ENCODE measurements at regions not wholly inside any gene's neighbourhood (a gene's known extent, or its start where the extent isn't known, plus 50 kb on each side); places are given as distances from the start of the nearest gene placed in this dataset.

DNA sequence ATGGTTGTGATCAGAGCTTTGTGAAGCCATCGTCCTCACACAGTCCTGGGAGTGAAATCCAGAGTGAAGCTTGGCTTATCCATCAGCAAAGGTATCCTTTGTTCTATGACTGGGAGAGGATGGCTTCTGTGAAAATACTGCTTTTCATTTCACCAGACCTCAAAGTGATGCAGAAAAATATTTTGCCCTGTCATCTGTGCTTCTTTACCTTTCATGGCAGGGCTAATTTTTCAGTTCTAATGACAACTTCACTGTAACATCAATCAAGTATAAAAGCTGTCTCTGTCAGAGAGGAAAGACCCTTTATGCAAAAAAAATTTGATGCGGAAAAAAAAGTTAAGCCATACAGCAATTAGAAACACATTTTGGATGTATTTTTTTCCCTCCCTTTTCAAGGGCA lies 468.1 kb upstream of the ADARB2 start:
- TF ChIP-seq, protein P1, sequence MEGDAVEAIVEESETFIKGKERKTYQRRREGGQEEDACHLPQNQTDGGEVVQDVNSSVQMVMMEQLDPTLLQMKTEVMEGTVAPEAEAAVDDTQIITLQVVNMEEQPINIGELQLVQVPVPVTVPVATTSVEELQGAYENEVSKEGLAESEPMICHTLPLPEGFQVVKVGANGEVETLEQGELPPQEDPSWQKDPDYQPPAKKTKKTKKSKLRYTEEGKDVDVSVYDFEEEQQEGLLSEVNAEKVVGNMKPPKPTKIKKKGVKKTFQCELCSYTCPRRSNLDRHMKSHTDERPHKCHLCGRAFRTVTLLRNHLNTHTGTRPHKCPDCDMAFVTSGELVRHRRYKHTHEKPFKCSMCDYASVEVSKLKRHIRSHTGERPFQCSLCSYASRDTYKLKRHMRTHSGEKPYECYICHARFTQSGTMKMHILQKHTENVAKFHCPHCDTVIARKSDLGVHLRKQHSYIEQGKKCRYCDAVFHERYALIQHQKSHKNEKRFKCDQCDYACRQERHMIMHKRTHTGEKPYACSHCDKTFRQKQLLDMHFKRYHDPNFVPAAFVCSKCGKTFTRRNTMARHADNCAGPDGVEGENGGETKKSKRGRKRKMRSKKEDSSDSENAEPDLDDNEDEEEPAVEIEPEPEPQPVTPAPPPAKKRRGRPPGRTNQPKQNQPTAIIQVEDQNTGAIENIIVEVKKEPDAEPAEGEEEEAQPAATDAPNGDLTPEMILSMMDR (IDR thresholded peaks at IDR 0.05), result no peak
- no peak for TF ChIP-seq EP300 (IDR thresholded peaks at IDR 0.05; ENCODE audit: low read depth)
